ENCODE measurements at regions not wholly inside any gene's neighbourhood (a gene's known extent, or its start where the extent isn't known, plus 50 kb on each side); places are given as distances from the start of the nearest gene placed in this dataset.
A peak's percentile ranks its signal among the peaks of the same experiment; 100 is the strongest.

DNA sequence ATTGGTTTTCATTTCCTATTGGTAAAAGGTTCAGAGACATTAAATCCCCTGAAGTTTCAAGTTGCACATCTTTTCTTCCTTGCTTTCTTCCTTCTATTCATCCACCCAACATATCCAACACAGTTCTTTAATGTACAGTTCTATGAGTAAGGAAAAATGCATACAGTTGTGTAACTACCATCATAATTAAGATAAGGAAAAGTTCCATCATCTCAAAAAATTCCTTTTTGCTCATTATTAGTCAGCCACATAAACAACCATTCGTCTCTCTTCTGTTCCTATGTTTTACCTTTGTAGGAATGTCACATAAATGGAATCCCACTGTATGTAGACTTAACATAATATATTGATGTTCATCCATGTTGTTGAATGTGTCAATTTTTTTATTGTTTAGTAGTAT lies 211.1 kb upstream of the ADAMTS9 start:
- H3K4me1 ChIP-seq (ENCODE audit: insufficient read depth): peaks cover 28% of the 10 kb centered on the region
- no peaks in the 10 kb centered on the region for H3K9me3 ChIP-seq
- H3K36me3 ChIP-seq: no peaks in the 10 kb centered on the region
- no peaks in the 10 kb centered on the region for H3K27me3 ChIP-seq
- TF ChIP-seq POLR2A (IDR thresholded peaks at IDR 0.05): no peak
- TF ChIP-seq, protein P1, sequence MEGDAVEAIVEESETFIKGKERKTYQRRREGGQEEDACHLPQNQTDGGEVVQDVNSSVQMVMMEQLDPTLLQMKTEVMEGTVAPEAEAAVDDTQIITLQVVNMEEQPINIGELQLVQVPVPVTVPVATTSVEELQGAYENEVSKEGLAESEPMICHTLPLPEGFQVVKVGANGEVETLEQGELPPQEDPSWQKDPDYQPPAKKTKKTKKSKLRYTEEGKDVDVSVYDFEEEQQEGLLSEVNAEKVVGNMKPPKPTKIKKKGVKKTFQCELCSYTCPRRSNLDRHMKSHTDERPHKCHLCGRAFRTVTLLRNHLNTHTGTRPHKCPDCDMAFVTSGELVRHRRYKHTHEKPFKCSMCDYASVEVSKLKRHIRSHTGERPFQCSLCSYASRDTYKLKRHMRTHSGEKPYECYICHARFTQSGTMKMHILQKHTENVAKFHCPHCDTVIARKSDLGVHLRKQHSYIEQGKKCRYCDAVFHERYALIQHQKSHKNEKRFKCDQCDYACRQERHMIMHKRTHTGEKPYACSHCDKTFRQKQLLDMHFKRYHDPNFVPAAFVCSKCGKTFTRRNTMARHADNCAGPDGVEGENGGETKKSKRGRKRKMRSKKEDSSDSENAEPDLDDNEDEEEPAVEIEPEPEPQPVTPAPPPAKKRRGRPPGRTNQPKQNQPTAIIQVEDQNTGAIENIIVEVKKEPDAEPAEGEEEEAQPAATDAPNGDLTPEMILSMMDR (IDR thresholded peaks at IDR 0.05): no peak
- TF ChIP-seq EP300 (IDR thresholded peaks at IDR 0.05): no peak
- intact Hi-C loops (cut with DNase I): loop anchor here in 1 of 4 donors (10.0 kb wide), 1 partner anchor 674 kb away; the partner anchor contains the start of gene PRICKLE2
- no peak overlapping the region for H3K27ac ChIP-seq
- H3K4me3 ChIP-seq: no peak overlapping the region
- 88 to 97% (median 90%) methylated on average over 1 of the region's 1 CpG for WGBS, 3 donors
- no peak for DNase-seq

DNA sequence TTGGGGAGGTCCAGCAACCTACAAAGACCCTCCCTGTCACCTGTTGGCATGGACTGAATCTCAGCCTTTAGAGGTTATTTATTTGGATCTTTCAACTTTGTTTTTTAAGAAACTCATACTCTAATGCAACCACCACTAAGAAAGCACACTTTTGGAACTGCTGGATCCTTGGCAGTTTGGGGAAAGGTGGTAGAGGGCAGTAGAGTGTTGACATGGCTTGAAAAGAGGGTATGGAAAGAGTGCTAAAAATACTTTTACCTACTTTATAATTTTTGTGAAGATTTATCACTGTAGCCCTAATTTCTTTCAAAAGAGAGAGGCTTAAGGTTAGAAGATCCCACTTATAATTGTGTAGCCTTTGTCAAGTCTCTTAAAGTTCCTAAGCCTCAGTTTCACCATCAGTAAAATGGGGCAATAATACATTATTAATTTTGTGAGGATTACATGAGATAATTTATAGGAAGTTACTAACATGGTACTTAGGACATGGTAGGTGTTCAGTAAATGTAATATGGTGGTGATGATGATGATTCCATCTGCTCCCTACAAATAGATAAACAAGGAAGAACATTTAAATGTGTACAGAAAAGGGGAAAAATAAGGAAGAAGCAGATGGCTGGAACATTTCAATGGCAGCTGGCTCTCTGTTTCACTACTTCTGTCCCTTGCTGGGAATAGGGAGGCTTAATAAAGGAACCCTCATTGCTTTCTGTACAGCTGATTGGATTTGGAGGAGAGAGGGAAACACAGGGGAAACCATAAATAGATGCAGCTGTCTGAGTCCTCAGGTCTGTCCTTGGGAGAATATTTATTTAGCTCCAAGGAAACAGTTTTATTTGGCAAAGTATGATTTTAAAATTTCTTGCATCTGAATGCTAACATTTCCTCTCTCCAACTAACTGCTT lies 208.4 kb upstream of the ADAMTS9 start:
- Histone ChIP-seq H3K4me1 (ENCODE audit: insufficient read depth) (peaks cover 21% of the 10 kb centered on the region), H3K27ac (peak overlapping the region in 1 of 2 donors; percentile 12), H3K36me3 (no peaks in the 10 kb centered on the region), H3K4me3 (no peak overlapping the region), H3K27me3 (no peaks in the 10 kb centered on the region), H3K9me3 (no peaks in the 10 kb centered on the region)
- no peak for DNase-seq
- intact Hi-C loops (cut with DNase I): loop anchor here in 1 of 4 donors (10.0 kb wide), 1 partner anchor 671 kb away; the partner anchor contains the start of gene PRICKLE2
- TF ChIP-seq POLR2A (IDR thresholded peaks at IDR 0.05): no peak
- TF ChIP-seq, protein P1 (IDR thresholded peaks at IDR 0.05): no peak
- no peak for TF ChIP-seq EP300 (IDR thresholded peaks at IDR 0.05)

DNA sequence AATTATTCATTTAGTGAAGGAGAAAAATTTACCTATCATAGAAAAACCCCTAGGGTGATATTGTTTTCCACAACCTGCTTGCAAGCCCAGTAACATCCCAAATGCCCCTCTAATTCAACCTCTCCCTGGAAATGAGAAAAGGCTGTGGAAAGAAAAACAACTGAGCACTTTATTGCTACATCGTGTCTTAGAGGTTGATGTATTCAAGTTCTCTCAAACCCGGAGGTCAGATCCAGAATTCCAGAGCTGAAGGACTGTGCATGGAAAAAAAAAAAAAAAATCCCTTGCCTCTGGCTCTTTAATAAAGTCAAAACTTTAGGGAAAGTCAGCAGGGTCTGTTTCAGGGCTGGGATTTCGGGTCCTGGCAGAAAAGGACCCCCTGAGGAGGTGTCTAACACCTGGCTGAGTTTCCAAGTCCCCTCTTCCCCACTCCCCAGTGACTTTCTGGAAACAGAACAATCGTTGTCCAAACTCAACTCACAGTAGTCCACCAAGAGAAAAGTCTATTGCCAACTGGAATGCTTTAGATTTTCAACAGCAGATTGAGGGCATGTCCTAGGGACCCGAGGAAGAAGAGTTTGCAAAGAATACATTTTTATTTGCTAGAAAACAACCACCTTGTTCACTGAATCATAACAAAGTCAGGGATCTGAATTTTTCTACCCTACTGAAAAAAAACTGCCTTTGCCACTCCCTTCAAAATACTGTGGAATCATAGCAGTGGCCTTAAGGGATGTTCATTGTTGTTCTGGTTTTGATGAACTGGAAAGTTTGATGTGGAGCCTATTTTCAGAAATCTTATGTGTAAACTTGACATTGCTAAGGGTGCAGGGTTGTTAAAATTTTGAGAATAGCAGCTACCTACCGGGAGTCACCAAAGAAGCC lies 207.5 kb upstream of the ADAMTS9 start:
- intact Hi-C loops (cut with DNase I): loop anchor here in 1 of 4 donors (10.0 kb wide), 1 partner anchor 671 kb away; the partner anchor contains the start of gene PRICKLE2
- Histone ChIP-seq H3K27ac (peak overlapping the region in 1 of 2 donors; percentile 12), H3K4me1 (ENCODE audit: insufficient read depth) (peaks cover 20% of the 10 kb centered on the region), H3K36me3 (no peaks in the 10 kb centered on the region), H3K27me3 (no peaks in the 10 kb centered on the region), H3K4me3 (no peak overlapping the region), H3K9me3 (no peaks in the 10 kb centered on the region)
- WGBS, 3 donors: 28 to 38% (median 35%) methylated on average over 6 of the region's 6 CpGs
- no peak for DNase-seq
- no peak for TF ChIP-seq EP300 (IDR thresholded peaks at IDR 0.05)
- TF ChIP-seq, protein P1 (IDR thresholded peaks at IDR 0.05): no peak
- TF ChIP-seq POLR2A (IDR thresholded peaks at IDR 0.05): no peak

DNA sequence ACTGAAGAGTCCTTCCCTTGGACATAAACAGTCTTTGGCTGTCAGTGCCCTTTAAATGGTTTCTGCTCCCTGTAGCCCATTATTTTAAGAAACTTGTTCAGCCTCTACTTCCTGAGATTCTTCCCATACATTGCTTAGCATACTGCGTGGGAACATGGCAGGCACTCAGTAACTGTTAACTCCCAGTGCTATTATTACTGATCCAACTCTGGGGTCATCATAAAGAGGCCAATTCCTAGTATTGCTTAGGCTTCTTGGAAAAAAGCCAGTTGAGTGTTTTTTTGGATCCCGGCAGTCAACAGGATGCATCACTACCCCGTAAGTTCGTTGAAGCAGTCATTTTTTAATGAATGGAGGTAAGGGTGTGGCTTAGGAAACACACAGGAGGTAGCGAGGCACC lies 206.2 kb upstream of the ADAMTS9 start:
- Histone ChIP-seq H3K4me3 (no peak overlapping the region), H3K4me1 (ENCODE audit: insufficient read depth) (peaks cover 16% of the 10 kb centered on the region), H3K9me3 (no peaks in the 10 kb centered on the region), H3K27ac (no peak overlapping the region), H3K27me3 (no peaks in the 10 kb centered on the region), H3K36me3 (no peaks in the 10 kb centered on the region)
- 79 to 88% (median 82%) methylated on average over 5 of the region's 5 CpGs for WGBS, 3 donors
- intact Hi-C loops (cut with DNase I): loop anchor here in 2 of 4 donors (5.0 to 10.0 kb wide), 2 partner anchors 207 to 669 kb away; partner anchors contain the start of genes ADAMTS9 (in 1 of the 2) and PRICKLE2 (in 1 of the 2)
- no peak for TF ChIP-seq EP300 (IDR thresholded peaks at IDR 0.05)
- no peak for TF ChIP-seq POLR2A (IDR thresholded peaks at IDR 0.05)
- TF ChIP-seq, protein P1 (IDR thresholded peaks at IDR 0.05): no peak
- DNase-seq: no peak

Data from ovary (tissue), 7 donors.